HCT116 (cell line): ENCODE measurements at regions not wholly inside any gene's neighbourhood (a gene's known extent, or its start where the extent isn't known, plus 50 kb on each side); places are given as distances from the start of the nearest gene placed in this dataset.

Experiments
- ATAC-seq: fragments of 200-7000 bp; cut with Tn5 transposase; 2 replicates; pipeline ENCODE4 v1.9.1; 2020; ENCODE audit warnings: mild to moderate bottlenecking, moderate library complexity
- BruUV-seq: library from RNA; stranded (reverse); fragments of 400-500 nt; replicated peaks from 2 replicates; lab custom pipeline; 2021; lab: Mats Ljungman, UMichigan
- CTCF ChIA-PET: fragments of 300-600 bp; sonication (Branson Sonifier 250); formaldehyde crosslinking; loops from one replicate; lab custom pipeline; 2021; ENCODE audit warnings: antibody characterized with exemption; lab: Charles Lee
- POLR2A ChIA-PET: fragments of 300-600, 350-600 bp; sonication (Branson Sonifier 250); formaldehyde crosslinking; loops from one replicate; lab custom pipeline; 2021; ENCODE audit warnings: antibody characterized with exemption; lab: Charles Lee
- RAD21 ChIA-PET, 2 experiments: fragments of 300-600 bp; sonication (Branson Sonifier 250); formaldehyde crosslinking; loops; one replicate each; lab custom pipeline; 2023; ENCODE audit warnings: low total read pairs in 2 of 2; ENCODE audit not compliant: uncharacterized antibody in 2 of 2, unreplicated experiment in 2 of 2, low non-redundant PET in 1 of 2; lab: Charles Lee
- DNase-seq: peaks from one replicate; pipeline ENCODE4 v3.0.0-alpha.2; 2010; ENCODE audit warnings: low read depth, low spot score
- H2AFZ ChIP-seq: fragments of 200-600 bp; shearing (Covaris generic), sonication (generic); 2 replicates; pipeline ENCODE4 v1.6.1; 2017; ENCODE audit warnings: low read depth, mixed run types, mixed read lengths, antibody characterized with exemption, low read length; ENCODE audit not compliant: poor library complexity, severe bottlenecking
- H3K27ac ChIP-seq: 2 replicates; pipeline ENCODE4 v1.5.1; 2012; ENCODE audit warnings: low read depth, low read length
- H3K27me3 ChIP-seq: fragments of 200-600 bp; sonication (generic); 2 replicates; pipeline ENCODE4 v1.6.1; 2016; ENCODE audit warnings: mixed run types, low read length, mixed read lengths; ENCODE audit not compliant: insufficient read depth
- H3K36me3 ChIP-seq, 2 experiments: fragments of 200-500 bp in 1 of 2; fragments of 200-600 bp in 1 of 2; sonication (Bioruptor generic) in 1 of 2; sonication (generic) in 1 of 2; 2 replicates each; pipeline versions ENCODE4 v1.5.1 to v1.6.1; 2014 to 2016; ENCODE audit warnings: low read length in 2 of 2, inconsistent platforms in 1 of 2, mixed read lengths in 1 of 2, mixed run types in 1 of 2; ENCODE audit not compliant: insufficient read depth in 2 of 2, control insufficient read depth in 1 of 2
- H3K4me1 ChIP-seq, 2 experiments: fragments of 200-600 bp in 1 of 2; sonication (generic) in 1 of 2; 2 replicates each; pipeline versions ENCODE4 v1.5.1 to v1.6.1; 2012 to 2017; ENCODE audit warnings: low read length in 2 of 2, inconsistent platforms in 1 of 2, mild to moderate bottlenecking in 1 of 2, mixed read lengths in 1 of 2, mixed run types in 1 of 2, moderate library complexity in 1 of 2; ENCODE audit not compliant: insufficient read depth in 2 of 2, control insufficient read depth in 1 of 2
- H3K4me2 ChIP-seq: fragments of 200-600 bp; sonication (generic); 2 replicates; pipeline ENCODE4 v1.6.1; 2017; ENCODE audit warnings: mixed run types, low read length, mixed read lengths
- H3K4me3 ChIP-seq, 2 experiments: fragments of 200-600 bp in 1 of 2; sonication (generic) in 1 of 2; replicated peaks in 1 of 2; 2 replicates each; pipeline ENCODE4 v1.5.1; 2011 to 2016; ENCODE audit warnings: low read length in 2 of 2, control low read depth in 1 of 2, low read depth in 1 of 2, mild to moderate bottlenecking in 1 of 2, mixed read lengths in 1 of 2, mixed run types in 1 of 2
- H3K79me2 ChIP-seq: fragments of 200-600 bp; sonication (generic); 2 replicates; pipeline ENCODE4 v1.6.1; 2017; ENCODE audit warnings: mild to moderate bottlenecking, mixed run types, low read length, moderate library complexity, mixed read lengths; ENCODE audit not compliant: insufficient read depth
- H3K9ac ChIP-seq: fragments of 200-600 bp; sonication (generic); 2 replicates; pipeline ENCODE4 v1.6.1; 2016; ENCODE audit warnings: low read length, mixed read lengths
- H3K9me2 ChIP-seq: fragments of 200-600 bp; sonication (generic), shearing (Covaris generic); 2 replicates; pipeline ENCODE4 v1.6.1; 2017; ENCODE audit warnings: mixed run types, mild to moderate bottlenecking, moderate library complexity; ENCODE audit not compliant: insufficient read depth
- H3K9me3 ChIP-seq, 2 experiments: fragments of 200-500 bp in 1 of 2; fragments of 200-600 bp in 1 of 2; sonication (Bioruptor generic) in 1 of 2; sonication (generic) in 1 of 2; 2 replicates each; pipeline ENCODE4 v1.6.1; 2014 to 2017; ENCODE audit warnings: low read length in 2 of 2, mixed read lengths in 2 of 2, inconsistent platforms in 1 of 2, low read depth in 1 of 2, mild to moderate bottlenecking in 1 of 2, mixed run types in 1 of 2, moderate library complexity in 1 of 2; ENCODE audit not compliant: control insufficient read depth in 1 of 2, insufficient read depth in 1 of 2
- H4K20me1 ChIP-seq: fragments of 200-600 bp; sonication (generic), shearing (Covaris generic); 2 replicates; pipeline ENCODE4 v1.6.1; 2017; ENCODE audit warnings: mixed run types, mild to moderate bottlenecking, moderate library complexity; ENCODE audit not compliant: insufficient read depth
- ATF3 ChIP-seq: IDR thresholded peaks from 2 replicates; pipeline ENCODE4 v1.6.1; 2012
- CTCF ChIP-seq, 3 experiments: fragments of 200-600 bp in 1 of 3; sonication (generic) in 1 of 3; IDR thresholded peaks in 2 of 3; conservative IDR thresholded peaks in 1 of 3; 2 replicates each; pipeline ENCODE4 v1.5.1; 2012 to 2017; ENCODE audit warnings: low read depth in 2 of 3, low read length in 2 of 3, antibody characterized with exemption in 1 of 3, borderline replicate concordance in 1 of 3, control low read depth in 1 of 3, mild to moderate bottlenecking in 1 of 3, mixed read lengths in 1 of 3, mixed run types in 1 of 3, moderate library complexity in 1 of 3; ENCODE audit not compliant: insufficient read depth in 1 of 3
- EGR1 ChIP-seq: IDR thresholded peaks from 2 replicates; pipeline ENCODE4 v1.6.1; 2012; ENCODE audit warnings: low read depth
- EZH2 ChIP-seq: fragments of 200-600 bp; sonication (generic); IDR thresholded peaks from 2 replicates; pipeline ENCODE4 v1.6.1; 2017; ENCODE audit warnings: antibody characterized with exemption, mixed run types
- EZH2phosphoT487 ChIP-seq: fragments of 200-600 bp; IDR thresholded peaks from 2 replicates; pipeline ENCODE4 v1.6.1; 2018; ENCODE audit warnings: antibody characterized with exemption, borderline replicate concordance
- RAD21 ChIP-seq: IDR thresholded peaks from 2 replicates; pipeline ENCODE4 v1.6.1; 2012; ENCODE audit warnings: low read depth, mild to moderate bottlenecking
- SIN3A ChIP-seq: IDR thresholded peaks from 2 replicates; pipeline ENCODE4 v1.6.1; 2012; ENCODE audit warnings: low read depth
- YY1 ChIP-seq: IDR thresholded peaks from 2 replicates; pipeline ENCODE4 v1.6.1; 2011; ENCODE audit warnings: low read length, low read depth, moderate library complexity, mild to moderate bottlenecking; ENCODE audit not compliant: insufficient replicate concordance; ENCODE audit errors: extremely low read depth
- ZNF274 ChIP-seq: fragments of 200-500 bp; sonication (Bioruptor generic); IDR thresholded peaks from 2 replicates; pipeline ENCODE4 v1.6.1; 2014; ENCODE audit warnings: mild to moderate bottlenecking, low read depth, low read length, inconsistent platforms
- intact Hi-C: fragments of 100-400 bp; cut with micrococcal nuclease; formaldehyde crosslinking; loops from 2 replicates; pipeline ENCODE4 v1.10.0; 2022
- TF ChIP-seq, protein P1 (sequence below): IDR thresholded peaks from 2 replicates; pipeline ENCODE4 v1.6.1; 2012

GRCh38 chr21:23607782-23608431 is 1999.4 kb downstream of the MRPL39 start:
- TF ChIP-seq YY1 (no peak), ZNF274 (no peak), EZH2 (no peak), CTCF (IDR thresholded peaks at IDR 0.05 in 2 of 3, conservative IDR thresholded peaks at IDR 0.05 in 1 of 3; ENCODE audit: borderline replicate concordance in 1 of 3, insufficient read depth in 1 of 3, low read depth in 2 of 3, low read length in 2 of 3) (no peak), EZH2phosphoT487 (no peak), RAD21 (no peak)
- Histone ChIP-seq H3K9me3 (peaks cover 12 to 31% of the 10 kb centered on the region in 2 experiments; a peak in 3 of 4 replicates), H3K27me3 (no peaks in the 10 kb centered on the region), H3K4me3 (no peak overlapping the region), H3K4me2 (no peak overlapping the region), H3K27ac (no peak overlapping the region), H3K4me1 (no peaks in the 10 kb centered on the region), H2AFZ (no peak overlapping the region), H3K9me2 (no peaks in the 10 kb centered on the region), H4K20me1 (no peaks in the 10 kb centered on the region), H3K79me2 (no peaks in the 10 kb centered on the region), H3K36me3 (no peaks in the 10 kb centered on the region), H3K9ac (no peak overlapping the region)
- BruUV-seq: no TSS peak
- ATAC-seq (no peak), DNase-seq (no peak)
- ChIA-PET POLR2A (no interaction called here), RAD21 (no interaction called here), CTCF (no interaction called here)
- intact Hi-C loops: no loop called here

GRCh38 chr21:23601549-23601948 is 2005.7 kb downstream of the MRPL39 start:
- intact Hi-C loops: no loop called here
- peaks cover 14 to 29% of the 10 kb centered on the region in 2 experiments; a peak in 3 of 4 replicates for H3K9me3 ChIP-seq
- DNase-seq (no peak), ATAC-seq (no peak)
- H3K36me3 ChIP-seq: no peaks in the 10 kb centered on the region
- H4K20me1 ChIP-seq: no peaks in the 10 kb centered on the region
- no peak overlapping the region for H3K9ac ChIP-seq
- no peak overlapping the region for H3K4me3 ChIP-seq
- ChIA-PET POLR2A (no interaction called here), RAD21 (no interaction called here), CTCF (no interaction called here)
- no peaks in the 10 kb centered on the region for H3K4me1 ChIP-seq
- H3K4me2 ChIP-seq: no peak overlapping the region
- no peak for TF ChIP-seq EZH2
- TF ChIP-seq, protein P1, sequence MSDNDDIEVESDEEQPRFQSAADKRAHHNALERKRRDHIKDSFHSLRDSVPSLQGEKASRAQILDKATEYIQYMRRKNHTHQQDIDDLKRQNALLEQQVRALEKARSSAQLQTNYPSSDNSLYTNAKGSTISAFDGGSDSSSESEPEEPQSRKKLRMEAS: no peak
- no peak for TF ChIP-seq SIN3A
- no peak for TF ChIP-seq ATF3
- TF ChIP-seq YY1: no peak
- no peak for TF ChIP-seq EGR1
- no peaks in the 10 kb centered on the region for H3K9me2 ChIP-seq
- no peak overlapping the region for H2AFZ ChIP-seq
- H3K27me3 ChIP-seq: no peaks in the 10 kb centered on the region
- H3K27ac ChIP-seq: no peak overlapping the region
- no TSS peak for BruUV-seq
- no peaks in the 10 kb centered on the region for H3K79me2 ChIP-seq
